Gastroesophageal sphincter (tissue), 3 donors: ENCODE measurements at regions not wholly inside any gene's neighbourhood (a gene's known extent, or its start where the extent isn't known, plus 50 kb on each side); places are given as distances from the start of the nearest gene placed in this dataset.

Source experiments
- CTCF ChIP-seq, 4 experiments: fragments of 200-600 bp in 2 of 4; fragments of 450-650 bp in 2 of 4; sonication (generic) in 1 of 4; IDR thresholded peaks; one replicate each; pipeline ENCODE4 v1.5.1; 2017 to 2019; ENCODE audit warnings: antibody characterized with exemption in 4 of 4, mild to moderate bottlenecking in 2 of 4, moderate library complexity in 2 of 4
- EP300 ChIP-seq: sonication (generic); formaldehyde crosslinking; IDR thresholded peaks from one replicate; pipeline ENCODE4 v1.6.1; 2017; ENCODE audit warnings: antibody characterized with exemption, mild to moderate bottlenecking
- POLR2A ChIP-seq, 2 donors: fragments of 450-650 bp; IDR thresholded peaks; one replicate each; pipeline ENCODE4 v1.6.1; 2017; ENCODE audit warnings: antibody characterized with exemption in 2 of 2, mild to moderate bottlenecking in 2 of 2, moderate library complexity in 1 of 2
- POLR2AphosphoS5 ChIP-seq: sonication (generic); formaldehyde crosslinking; IDR thresholded peaks from one replicate; pipeline ENCODE4 v1.6.1; 2017; ENCODE audit warnings: antibody characterized with exemption

- no peak for TF ChIP-seq CTCF (IDR thresholded peaks at IDR 0.05)
- no peak for TF ChIP-seq EP300
- TF ChIP-seq POLR2AphosphoS5: no peak
- TF ChIP-seq POLR2A (IDR thresholded peaks at IDR 0.05): no peak
Observed at GRCh38 chr2:6470518-6470917, 395.2 kb downstream of the CMPK2 start.
